CD4-positive, alpha-beta T cell (primary cell): ENCODE measurements at regions not wholly inside any gene's neighbourhood (a gene's known extent, or its start where the extent isn't known, plus 50 kb on each side); places are given as distances from the start of the nearest gene placed in this dataset.

ENCODE experiments used
- ATAC-seq: fragments of 200-7000 bp; cut with Tn5 transposase; one replicate; pipeline ENCODE4 v1.10.0; 2022; ENCODE audit warnings: mild to moderate bottlenecking; ENCODE audit not compliant: poor library complexity
- CTCF ChIA-PET: fragments of 350-600 bp; sonication (Branson Sonifier 250); formaldehyde crosslinking; loops from one replicate; lab custom pipeline; 2021; ENCODE audit warnings: antibody characterized with exemption, inconsistent platforms; lab: Charles Lee
- POLR2A ChIA-PET: fragments of 350-600 bp; sonication (Branson Sonifier 250); formaldehyde crosslinking; loops from one replicate; lab custom pipeline; 2021; ENCODE audit warnings: antibody characterized with exemption, inconsistent platforms; lab: Charles Lee
- DNase-seq, 14 experiments: peaks; one replicate each; pipeline ENCODE4 v3.0.0-alpha.2; 2013 to 2020; ENCODE audit warnings: mixed read lengths in 2 of 14
- H3K27ac ChIP-seq, 2 donors: one replicate each; pipeline versions ENCODE4 v1.5.1 to v1.7.0; 2013; ENCODE audit warnings: low read length in 2 of 2, low read depth in 1 of 2, mild to moderate bottlenecking in 1 of 2
- H3K27me3 ChIP-seq, 2 experiments: 1 replicate in 1 of 2; 2 replicates in 1 of 2; pipeline versions ENCODE4 v1.6.1 to v1.7.0; 2013; ENCODE audit warnings: low read length in 2 of 2, control low read depth in 1 of 2, mild to moderate bottlenecking in 1 of 2, moderate library complexity in 1 of 2; ENCODE audit not compliant: insufficient read depth in 2 of 2, control insufficient read depth in 1 of 2
- H3K36me3 ChIP-seq: one replicate; pipeline ENCODE4 v1.6.1; 2013; ENCODE audit warnings: low read length, control low read depth; ENCODE audit not compliant: insufficient read depth
- H3K4me1 ChIP-seq: one replicate; pipeline ENCODE4 v1.6.1; 2013; ENCODE audit warnings: low read length, control low read depth; ENCODE audit not compliant: insufficient read depth
- H3K4me3 ChIP-seq: one replicate; pipeline ENCODE4 v1.5.1; 2013; ENCODE audit warnings: mild to moderate bottlenecking, low read length, moderate library complexity
- H3K9me3 ChIP-seq, 2 experiments: 1 replicate in 1 of 2; 2 replicates in 1 of 2; pipeline versions ENCODE4 v1.6.1 to v1.7.0; 2013; ENCODE audit warnings: low read length in 2 of 2, mild to moderate bottlenecking in 2 of 2, control low read depth in 1 of 2, moderate library complexity in 1 of 2; ENCODE audit not compliant: control insufficient read depth in 1 of 2, insufficient read depth in 1 of 2
- H3K27ac Mint-ChIP-seq: one replicate; pipeline ENCODE4 v1.8.0; 2020; ENCODE audit warnings: mixed read lengths
- H3K27me3 Mint-ChIP-seq: one replicate; pipeline ENCODE4 v1.8.0; 2021; ENCODE audit warnings: mixed read lengths
- H3K36me3 Mint-ChIP-seq: one replicate; pipeline ENCODE4 v1.8.0; 2021; ENCODE audit warnings: low read depth, mixed read lengths
- H3K4me1 Mint-ChIP-seq: one replicate; pipeline ENCODE4 v1.8.0; 2021; ENCODE audit warnings: low read depth, mixed read lengths
- H3K4me3 Mint-ChIP-seq: one replicate; pipeline ENCODE4 v1.8.0; 2020; ENCODE audit warnings: mild to moderate bottlenecking, mixed read lengths
- H3K9me3 Mint-ChIP-seq: one replicate; pipeline ENCODE4 v1.8.0; 2020; ENCODE audit warnings: mixed read lengths
- intact Hi-C, 2 experiments: fragments of 100-400 bp; cut with DNase I in 1 of 2; cut with micrococcal nuclease in 1 of 2; formaldehyde crosslinking; loops; one replicate each; pipeline versions ENCODE4 v1.15.1 to v1.9.0; 2023 to 2025; cut with DNase I, micrococcal nuclease
- TF ChIP-seq, protein P1 (sequence below): fragments of 200-600 bp; IDR thresholded peaks from one replicate; pipeline ENCODE4 v1.8.0; 2022; ENCODE audit warnings: antibody characterized with exemption, mild to moderate bottlenecking

DNA sequence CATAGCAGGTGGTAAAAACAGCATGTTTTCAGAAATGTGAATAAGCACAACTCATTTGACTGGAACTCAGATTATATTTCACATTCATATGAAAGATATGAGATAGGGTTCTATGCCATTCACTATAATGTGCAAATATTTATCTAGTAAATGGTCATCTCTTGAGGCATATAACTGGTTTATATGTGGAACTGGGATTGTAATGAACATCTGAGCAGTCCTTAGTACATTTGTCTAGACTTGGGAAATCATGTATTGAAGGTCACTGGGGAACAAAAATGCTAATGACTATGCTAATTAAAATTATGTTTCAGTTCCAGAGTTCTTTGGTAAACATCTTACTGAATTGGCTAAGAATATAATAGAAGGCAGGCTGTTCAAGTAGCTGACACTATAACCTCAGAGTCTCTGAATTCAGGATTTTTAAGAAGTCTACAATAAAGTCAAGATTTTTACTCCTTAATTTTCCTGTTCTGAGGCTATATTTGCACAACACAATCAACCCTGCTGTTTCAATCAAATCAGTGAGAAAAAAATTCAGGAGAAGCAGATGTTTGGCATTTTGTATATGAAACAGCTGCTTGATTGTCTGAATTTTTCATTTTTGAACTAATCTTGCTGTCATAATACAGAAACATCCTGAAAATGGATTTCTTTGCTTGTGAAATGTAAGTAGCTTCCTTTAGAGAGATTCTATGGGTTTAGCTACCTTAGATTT, 244.8 kb upstream of the RGS18 start:
- no peaks in the 10 kb centered on the region for H3K36me3 ChIP-seq
- H3K4me1 Mint-ChIP-seq, result no peaks in the 10 kb centered on the region
- no peak overlapping the region for H3K4me3 ChIP-seq
- ChIA-PET POLR2A (no interaction called here), CTCF (interaction anchor here (0.6 kb wide), 1 partner anchor 38 kb away, joined by 3 read pairs; no protein-coding TSS in a partner anchor)
- H3K27me3 Mint-ChIP-seq, result no peaks in the 10 kb centered on the region
- H3K9me3 ChIP-seq, result peaks cover 0 to 11% of the 10 kb centered on the region in 2 experiments
- H3K27ac Mint-ChIP-seq, result no peak overlapping the region
- intact Hi-C loops, result no loop called here
- H3K9me3 Mint-ChIP-seq, result no peaks in the 10 kb centered on the region
- TF ChIP-seq, protein P1, sequence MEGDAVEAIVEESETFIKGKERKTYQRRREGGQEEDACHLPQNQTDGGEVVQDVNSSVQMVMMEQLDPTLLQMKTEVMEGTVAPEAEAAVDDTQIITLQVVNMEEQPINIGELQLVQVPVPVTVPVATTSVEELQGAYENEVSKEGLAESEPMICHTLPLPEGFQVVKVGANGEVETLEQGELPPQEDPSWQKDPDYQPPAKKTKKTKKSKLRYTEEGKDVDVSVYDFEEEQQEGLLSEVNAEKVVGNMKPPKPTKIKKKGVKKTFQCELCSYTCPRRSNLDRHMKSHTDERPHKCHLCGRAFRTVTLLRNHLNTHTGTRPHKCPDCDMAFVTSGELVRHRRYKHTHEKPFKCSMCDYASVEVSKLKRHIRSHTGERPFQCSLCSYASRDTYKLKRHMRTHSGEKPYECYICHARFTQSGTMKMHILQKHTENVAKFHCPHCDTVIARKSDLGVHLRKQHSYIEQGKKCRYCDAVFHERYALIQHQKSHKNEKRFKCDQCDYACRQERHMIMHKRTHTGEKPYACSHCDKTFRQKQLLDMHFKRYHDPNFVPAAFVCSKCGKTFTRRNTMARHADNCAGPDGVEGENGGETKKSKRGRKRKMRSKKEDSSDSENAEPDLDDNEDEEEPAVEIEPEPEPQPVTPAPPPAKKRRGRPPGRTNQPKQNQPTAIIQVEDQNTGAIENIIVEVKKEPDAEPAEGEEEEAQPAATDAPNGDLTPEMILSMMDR, result no peak
- DNase-seq (no peak), ATAC-seq (no peak)
- no peaks in the 10 kb centered on the region for H3K27me3 ChIP-seq
- no peaks in the 10 kb centered on the region for H3K4me1 ChIP-seq
- H3K4me3 Mint-ChIP-seq, result no peak overlapping the region
- H3K27ac ChIP-seq, result no peak overlapping the region
- H3K36me3 Mint-ChIP-seq, result no peaks in the 10 kb centered on the region

DNA sequence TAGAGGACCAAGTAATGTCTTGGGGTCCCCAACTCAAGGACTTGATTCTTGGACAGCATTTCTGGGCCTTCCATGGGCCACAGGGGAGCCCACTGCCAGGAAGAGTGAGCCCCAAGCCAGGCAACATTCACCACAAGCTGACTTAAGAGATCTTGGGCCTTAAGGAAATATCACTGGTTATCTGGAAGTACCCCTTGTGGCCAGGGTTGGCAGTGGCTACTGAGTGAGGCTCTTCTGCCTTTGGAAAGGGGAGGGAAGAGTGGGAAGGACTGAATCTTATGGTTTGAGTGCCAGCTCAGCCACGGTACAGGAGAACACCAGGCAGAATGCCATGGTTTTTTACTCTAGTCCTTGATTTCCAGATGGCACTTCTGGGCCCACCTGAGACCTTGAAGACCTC, 228.9 kb upstream of the RGS18 start:
- TF ChIP-seq, protein P1, result no peak
- Histone ChIP-seq H3K36me3 (no peaks in the 10 kb centered on the region), H3K4me3 (no peak overlapping the region), H3K9me3 (peaks cover 0 to 10% of the 10 kb centered on the region in 2 experiments), H3K27me3 (no peaks in the 10 kb centered on the region), H3K27ac (no peak overlapping the region), H3K4me1 (no peaks in the 10 kb centered on the region)
- Mint-ChIP-seq H3K9me3 (peaks cover 8% of the 10 kb centered on the region), H3K36me3 (no peaks in the 10 kb centered on the region), H3K4me1 (no peaks in the 10 kb centered on the region), H3K4me3 (no peak overlapping the region), H3K27me3 (no peaks in the 10 kb centered on the region), H3K27ac (no peak overlapping the region)
- POLR2A ChIA-PET, result no interaction called here
- DNase-seq, result no peak
- ATAC-seq, result no peak
- intact Hi-C loops, result no loop called here
- CTCF ChIA-PET, result no interaction called here

DNA sequence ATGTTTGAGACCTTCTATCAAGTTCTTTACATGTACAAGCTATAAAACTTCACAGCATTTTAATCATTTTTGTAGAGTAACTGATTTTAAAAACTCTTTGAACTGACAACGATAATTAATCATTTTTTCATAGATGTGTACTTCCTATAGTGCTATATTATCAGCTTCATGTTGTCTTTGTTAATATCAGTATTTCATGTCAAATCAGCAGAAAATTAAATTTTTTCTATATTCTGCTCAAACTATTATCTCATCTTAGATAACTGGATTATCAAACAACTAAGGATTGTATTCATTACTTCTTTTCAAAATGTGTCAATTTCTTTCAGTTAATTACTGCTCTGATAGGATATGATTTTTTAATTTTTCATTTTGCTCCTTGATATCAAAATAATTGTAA, 214.6 kb upstream of the RGS18 start:
- ChIA-PET CTCF (no interaction called here), POLR2A (interaction anchor here (0.6 kb wide), 1 partner anchor 214 kb away, joined by 3 read pairs; no protein-coding TSS in a partner anchor)
- no peaks in the 10 kb centered on the region for H3K36me3 Mint-ChIP-seq
- intact Hi-C loops, result no loop called here
- H3K27me3 Mint-ChIP-seq, result no peaks in the 10 kb centered on the region
- ATAC-seq (no peak), DNase-seq (no peak)
- Histone ChIP-seq H3K36me3 (no peaks in the 10 kb centered on the region), H3K4me3 (no peak overlapping the region), H3K9me3 (peaks cover 0 to 3% of the 10 kb centered on the region in 2 experiments), H3K4me1 (no peaks in the 10 kb centered on the region), H3K27ac (no peak overlapping the region), H3K27me3 (no peaks in the 10 kb centered on the region)
- TF ChIP-seq, protein P1, result no peak
- no peak overlapping the region for H3K27ac Mint-ChIP-seq
- H3K4me1 Mint-ChIP-seq, result no peaks in the 10 kb centered on the region
- H3K4me3 Mint-ChIP-seq, result no peak overlapping the region
- H3K9me3 Mint-ChIP-seq, result peaks cover 5% of the 10 kb centered on the region
